Uterus (tissue), 3 donors: ENCODE measurements at regions not wholly inside any gene's neighbourhood (a gene's known extent, or its start where the extent isn't known, plus 50 kb on each side); places are given as distances from the start of the nearest gene placed in this dataset.
A peak's percentile ranks its signal among the peaks of the same experiment; 100 is the strongest.

Experiments
- DNase-seq, 2 donors: peaks; one replicate each; pipeline ENCODE4 v3.0.0-alpha.2; 2019 to 2020
- H3K27ac ChIP-seq, 2 donors: fragments of 200-600 bp; sonication (generic); 1 replicate in 1 of 2; 2 replicates in 1 of 2; pipeline ENCODE4 v1.5.1; 2016 to 2018
- H3K27me3 ChIP-seq, 2 donors: fragments of 200-600 bp; sonication (generic); one replicate each; pipeline ENCODE4 v1.5.1; 2018 to 2019; ENCODE audit warnings: control low read depth in 1 of 2
- H3K36me3 ChIP-seq, 2 donors: fragments of 200-600 bp; sonication (generic); one replicate each; pipeline ENCODE4 v1.5.1; 2019; ENCODE audit warnings: control low read depth in 1 of 2
- H3K4me1 ChIP-seq, 2 donors: fragments of 200-600 bp; sonication (generic); one replicate each; pipeline ENCODE4 v1.5.1; 2018 to 2019; ENCODE audit warnings: control low read depth in 1 of 2
- H3K4me3 ChIP-seq, 2 donors: fragments of 200-600 bp; sonication (generic); 1 replicate in 1 of 2; 2 replicates in 1 of 2; pipeline ENCODE4 v1.5.1; 2018 to 2019; ENCODE audit warnings: mild to moderate bottlenecking in 1 of 2
- H3K9me3 ChIP-seq, 2 donors: fragments of 200-600 bp; sonication (generic); one replicate each; pipeline ENCODE4 v1.5.1; 2019; ENCODE audit warnings: control low read depth in 1 of 2
- POLR2A ChIP-seq, 2 donors: fragments of 450-650 bp; IDR thresholded peaks; one replicate each; pipeline ENCODE4 v1.6.1; 2016; ENCODE audit warnings: antibody characterized with exemption in 2 of 2, mild to moderate bottlenecking in 1 of 2, moderate library complexity in 1 of 2
- intact Hi-C: fragments of 100-400 bp; cut with DNase I; formaldehyde crosslinking; loops from one replicate; pipeline ENCODE4 v1.15.1; 2023; ENCODE audit warnings: low total_unique reads
- TF ChIP-seq, protein P1 (sequence below), 4 experiments: fragments of 200-600 bp in 2 of 4; fragments of 450-650 bp in 2 of 4; sonication (generic) in 2 of 4; IDR thresholded peaks; one replicate each; pipeline ENCODE4 v1.5.1; 2016 to 2019; ENCODE audit warnings: antibody characterized with exemption in 4 of 4, mild to moderate bottlenecking in 2 of 4, moderate library complexity in 1 of 4
- donor health status: DM: yes; HTN: yes; CAD: no.

DNA sequence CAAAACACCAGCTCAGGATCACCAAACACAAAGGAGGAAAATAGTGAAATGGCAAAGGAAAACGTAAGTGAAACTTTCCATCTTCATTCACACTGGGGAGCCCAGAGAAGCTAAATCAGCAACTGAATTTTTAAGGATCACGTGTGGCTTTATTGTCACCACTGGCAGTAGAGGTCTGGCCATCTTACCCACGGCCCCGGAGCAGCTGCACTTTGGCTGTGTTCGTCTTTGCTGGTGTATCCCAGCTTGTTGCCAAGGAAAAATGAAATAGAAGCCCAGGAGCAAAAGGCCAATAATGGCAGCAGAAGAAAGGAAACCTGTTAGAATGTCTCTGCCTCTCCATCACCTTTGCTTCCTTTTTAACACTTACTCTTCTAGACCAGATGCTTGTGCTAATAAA is 274.7 kb downstream of the FOXO1 start:
- Histone ChIP-seq H3K27ac (no peak overlapping the region), H3K4me1 (no peaks in the 10 kb centered on the region), H3K36me3 (no peaks in the 10 kb centered on the region), H3K4me3 (no peak overlapping the region), H3K27me3 (no peaks in the 10 kb centered on the region), H3K9me3 (no peaks in the 10 kb centered on the region)
- TF ChIP-seq, protein P1, sequence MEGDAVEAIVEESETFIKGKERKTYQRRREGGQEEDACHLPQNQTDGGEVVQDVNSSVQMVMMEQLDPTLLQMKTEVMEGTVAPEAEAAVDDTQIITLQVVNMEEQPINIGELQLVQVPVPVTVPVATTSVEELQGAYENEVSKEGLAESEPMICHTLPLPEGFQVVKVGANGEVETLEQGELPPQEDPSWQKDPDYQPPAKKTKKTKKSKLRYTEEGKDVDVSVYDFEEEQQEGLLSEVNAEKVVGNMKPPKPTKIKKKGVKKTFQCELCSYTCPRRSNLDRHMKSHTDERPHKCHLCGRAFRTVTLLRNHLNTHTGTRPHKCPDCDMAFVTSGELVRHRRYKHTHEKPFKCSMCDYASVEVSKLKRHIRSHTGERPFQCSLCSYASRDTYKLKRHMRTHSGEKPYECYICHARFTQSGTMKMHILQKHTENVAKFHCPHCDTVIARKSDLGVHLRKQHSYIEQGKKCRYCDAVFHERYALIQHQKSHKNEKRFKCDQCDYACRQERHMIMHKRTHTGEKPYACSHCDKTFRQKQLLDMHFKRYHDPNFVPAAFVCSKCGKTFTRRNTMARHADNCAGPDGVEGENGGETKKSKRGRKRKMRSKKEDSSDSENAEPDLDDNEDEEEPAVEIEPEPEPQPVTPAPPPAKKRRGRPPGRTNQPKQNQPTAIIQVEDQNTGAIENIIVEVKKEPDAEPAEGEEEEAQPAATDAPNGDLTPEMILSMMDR (IDR thresholded peaks at IDR 0.05), result no peak
- TF ChIP-seq POLR2A (IDR thresholded peaks at IDR 0.05), result no peak
- intact Hi-C loops, result no loop called here
- DNase-seq, result no peak

DNA sequence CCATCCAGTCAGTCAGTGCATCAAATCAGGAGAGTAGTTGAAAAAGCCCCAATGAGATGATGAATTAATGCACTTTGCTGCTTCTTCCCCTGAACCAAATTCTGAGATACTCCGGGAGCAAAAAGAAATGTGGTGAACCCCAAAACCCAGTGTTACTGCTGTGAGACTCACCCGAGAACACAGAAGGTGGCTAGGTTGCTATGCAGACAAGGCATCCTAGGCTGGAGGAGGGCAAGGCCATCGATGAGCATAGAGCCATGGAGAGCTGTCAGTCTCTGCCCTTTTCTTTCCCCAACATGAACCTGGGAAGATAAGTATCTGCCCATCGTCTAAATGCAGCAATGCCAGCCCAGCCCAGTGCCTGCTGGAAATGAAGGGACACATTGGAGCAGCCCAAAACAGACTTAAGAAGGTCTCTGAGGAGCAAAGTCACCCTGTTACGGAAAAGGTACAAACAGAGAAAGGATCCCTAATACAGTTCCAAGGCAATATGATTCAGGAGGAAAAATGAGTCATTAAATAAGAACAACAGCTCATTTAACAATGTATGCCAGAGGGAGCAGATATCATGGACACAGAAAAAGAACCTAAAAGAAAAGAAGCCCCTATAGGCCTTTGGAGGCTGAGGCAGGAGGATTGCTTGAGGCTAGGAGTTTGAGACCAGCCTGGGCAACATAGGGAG is 272.0 kb downstream of the FOXO1 start:
- TF ChIP-seq, protein P1 (IDR thresholded peaks at IDR 0.05), result no peak
- no peak for TF ChIP-seq POLR2A (IDR thresholded peaks at IDR 0.05)
- intact Hi-C loops, result no loop called here
- H3K4me1 ChIP-seq, result no peaks in the 10 kb centered on the region
- no peaks in the 10 kb centered on the region for H3K9me3 ChIP-seq
- H3K27ac ChIP-seq, result no peak overlapping the region
- no peak overlapping the region for H3K4me3 ChIP-seq
- H3K27me3 ChIP-seq, result no peaks in the 10 kb centered on the region
- DNase-seq, result no peak
- H3K36me3 ChIP-seq, result no peaks in the 10 kb centered on the region

DNA sequence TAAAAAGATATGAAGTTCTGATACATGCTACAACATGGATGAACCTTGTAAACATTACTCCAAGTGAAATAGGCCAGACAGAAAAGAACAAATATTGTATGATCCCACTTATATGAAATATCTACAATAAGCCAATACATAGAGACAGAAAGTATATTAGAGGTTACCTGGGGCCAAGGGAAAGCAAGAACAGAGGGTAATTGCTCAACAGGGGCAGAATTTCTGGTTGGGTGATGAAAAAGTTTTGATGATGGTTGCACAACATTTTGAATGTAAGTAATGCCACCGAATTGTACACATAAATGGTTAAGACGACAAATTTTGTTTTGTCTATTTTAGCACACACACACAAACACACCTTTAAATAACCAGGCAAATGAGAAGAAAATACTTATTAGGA is 268.4 kb downstream of the FOXO1 start:
- intact Hi-C loops, result no loop called here
- TF ChIP-seq, protein P1 (IDR thresholded peaks at IDR 0.05), result no peak
- no peak for TF ChIP-seq POLR2A (IDR thresholded peaks at IDR 0.05)
- Histone ChIP-seq H3K9me3 (no peaks in the 10 kb centered on the region), H3K4me3 (no peak overlapping the region), H3K27ac (no peak overlapping the region), H3K4me1 (peaks cover under 1 to 20% of the 10 kb centered on the region in 2 donors), H3K27me3 (no peaks in the 10 kb centered on the region), H3K36me3 (no peaks in the 10 kb centered on the region)
- no peak for DNase-seq

- Histone ChIP-seq H3K27ac (peak overlapping the region in 1 of 2 donors; percentile 89), H3K27me3 (no peaks in the 10 kb centered on the region), H3K9me3 (no peaks in the 10 kb centered on the region), H3K36me3 (no peaks in the 10 kb centered on the region), H3K4me1 (peaks cover 10 to 34% of the 10 kb centered on the region in 2 donors), H3K4me3 (no peak overlapping the region)
- DNase-seq, result no peak
- intact Hi-C loops, result loop anchor here (5.0 to 10.0 kb wide), 2 partner anchors 165 to 268 kb away; partner anchors contain the start of gene FOXO1
- TF ChIP-seq, protein P1 (IDR thresholded peaks at IDR 0.05), result no peak
- no peak for TF ChIP-seq POLR2A (IDR thresholded peaks at IDR 0.05)
Observed at GRCh38 chr13:40399756-40400155, 266.7 kb downstream of the FOXO1 start.

- TF ChIP-seq, protein P1 (IDR thresholded peaks at IDR 0.05), result no peak
- TF ChIP-seq POLR2A (IDR thresholded peaks at IDR 0.05), result peak in 1 of 2 donors; percentile 39
- Histone ChIP-seq H3K4me1 (peaks cover 10 to 39% of the 10 kb centered on the region in 2 donors), H3K9me3 (no peaks in the 10 kb centered on the region), H3K27ac (peak overlapping the region; percentile 89 to 90), H3K36me3 (no peaks in the 10 kb centered on the region), H3K4me3 (no peak overlapping the region), H3K27me3 (no peaks in the 10 kb centered on the region)
- peak; percentile 98 to 100 for DNase-seq
- intact Hi-C loops, result loop anchor here (5.0 to 10.0 kb wide), 2 partner anchors 167 to 265 kb away; partner anchors contain the start of gene FOXO1
Observed at GRCh38 chr13:40401911-40402776, 264.3 kb downstream of the FOXO1 start.
